Thyroid gland (tissue), 4 donors: ENCODE measurements at regions not wholly inside any gene's neighbourhood (a gene's known extent, or its start where the extent isn't known, plus 50 kb on each side); places are given as distances from the start of the nearest gene placed in this dataset.

ENCODE experiments used
- POLR2A ChIP-seq, 2 donors: fragments of 450-650 bp; IDR thresholded peaks; one replicate each; pipeline ENCODE4 v1.6.1; 2017; ENCODE audit warnings: antibody characterized with exemption in 2 of 2, mild to moderate bottlenecking in 2 of 2, moderate library complexity in 1 of 2
- TF ChIP-seq, protein P1 (sequence below), 6 experiments: fragments of 200-600 bp in 3 of 6; fragments of 450-650 bp in 3 of 6; sonication (generic) in 3 of 6; IDR thresholded peaks; one replicate each; pipeline ENCODE4 v1.5.1; 2016 to 2019; ENCODE audit warnings: antibody characterized with exemption in 6 of 6, mild to moderate bottlenecking in 2 of 6, inconsistent platforms in 1 of 6, moderate library complexity in 1 of 6

DNA sequence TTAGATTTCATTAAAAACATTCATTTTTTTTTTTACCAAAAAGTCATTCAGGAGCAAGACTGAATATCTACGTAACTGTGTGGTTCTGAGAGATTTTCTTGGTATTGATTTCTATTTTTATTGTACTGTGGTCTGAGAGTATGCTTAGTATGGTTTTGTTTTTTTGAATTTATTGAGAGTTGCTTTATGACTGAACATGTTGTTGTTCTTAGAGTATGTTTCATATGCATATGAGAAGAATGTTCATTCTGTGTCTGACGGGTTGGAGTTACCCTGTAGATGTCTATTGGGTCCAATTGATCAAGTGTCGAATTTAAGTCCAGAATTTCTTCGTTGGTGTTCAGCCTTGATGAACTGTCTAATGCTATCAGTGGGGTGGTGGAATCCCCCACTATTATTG, 306.0 kb upstream of the KCNJ16 start:
- TF ChIP-seq, protein P1, sequence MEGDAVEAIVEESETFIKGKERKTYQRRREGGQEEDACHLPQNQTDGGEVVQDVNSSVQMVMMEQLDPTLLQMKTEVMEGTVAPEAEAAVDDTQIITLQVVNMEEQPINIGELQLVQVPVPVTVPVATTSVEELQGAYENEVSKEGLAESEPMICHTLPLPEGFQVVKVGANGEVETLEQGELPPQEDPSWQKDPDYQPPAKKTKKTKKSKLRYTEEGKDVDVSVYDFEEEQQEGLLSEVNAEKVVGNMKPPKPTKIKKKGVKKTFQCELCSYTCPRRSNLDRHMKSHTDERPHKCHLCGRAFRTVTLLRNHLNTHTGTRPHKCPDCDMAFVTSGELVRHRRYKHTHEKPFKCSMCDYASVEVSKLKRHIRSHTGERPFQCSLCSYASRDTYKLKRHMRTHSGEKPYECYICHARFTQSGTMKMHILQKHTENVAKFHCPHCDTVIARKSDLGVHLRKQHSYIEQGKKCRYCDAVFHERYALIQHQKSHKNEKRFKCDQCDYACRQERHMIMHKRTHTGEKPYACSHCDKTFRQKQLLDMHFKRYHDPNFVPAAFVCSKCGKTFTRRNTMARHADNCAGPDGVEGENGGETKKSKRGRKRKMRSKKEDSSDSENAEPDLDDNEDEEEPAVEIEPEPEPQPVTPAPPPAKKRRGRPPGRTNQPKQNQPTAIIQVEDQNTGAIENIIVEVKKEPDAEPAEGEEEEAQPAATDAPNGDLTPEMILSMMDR (IDR thresholded peaks at IDR 0.05): no peak
- no peak for TF ChIP-seq POLR2A (IDR thresholded peaks at IDR 0.05)
